Activated B cell treated with CpG ODN at 0.5 μM for 24 hours (primary cell): ENCODE measurements at regions not wholly inside any gene's neighbourhood (a gene's known extent, or its start where the extent isn't known, plus 50 kb on each side); places are given as distances from the start of the nearest gene placed in this dataset.

Experiments used
- ATAC-seq: fragments of 200-7000 bp; cut with Tn5 transposase; one replicate; pipeline ENCODE4 v1.10.0; 2021; ENCODE audit warnings: low read depth, mild to moderate bottlenecking, moderate library complexity
- CTCF ChIA-PET: fragments of 350-600 bp; sonication (Branson Sonifier 250); formaldehyde crosslinking; loops from one replicate; lab custom pipeline; 2021; ENCODE audit warnings: antibody characterized with exemption; lab: Charles Lee
- POLR2A ChIA-PET: fragments of 350-600 bp; sonication (Branson Sonifier 250); formaldehyde crosslinking; loops from one replicate; lab custom pipeline; 2021; ENCODE audit warnings: antibody characterized with exemption; lab: Charles Lee
- DNase-seq: peaks from one replicate; pipeline ENCODE4 v3.0.0; 2022
- H3K27ac Mint-ChIP-seq: one replicate; pipeline ENCODE4 v1.8.0; 2020; ENCODE audit warnings: mixed read lengths
- H3K27me3 Mint-ChIP-seq: one replicate; pipeline ENCODE4 v1.8.0; 2021; ENCODE audit warnings: mixed read lengths
- H3K36me3 Mint-ChIP-seq: one replicate; pipeline ENCODE4 v1.8.0; 2021; ENCODE audit warnings: low read depth, mixed read lengths
- H3K4me1 Mint-ChIP-seq: one replicate; pipeline ENCODE4 v1.8.0; 2021; ENCODE audit warnings: mixed read lengths
- H3K4me3 Mint-ChIP-seq: one replicate; pipeline ENCODE4 v1.8.0; 2020; ENCODE audit warnings: mild to moderate bottlenecking, mixed read lengths
- H3K9me3 Mint-ChIP-seq: one replicate; pipeline ENCODE4 v1.8.0; 2020; ENCODE audit warnings: mixed read lengths
- CTCF ChIP-seq: fragments of 200-600 bp; IDR thresholded peaks from one replicate; pipeline ENCODE4 v1.8.0; 2022; ENCODE audit warnings: antibody characterized with exemption, mild to moderate bottlenecking
- intact Hi-C: fragments of 100-400 bp; cut with micrococcal nuclease; formaldehyde crosslinking; loops from one replicate; pipeline ENCODE4 v1.15.1; 2024

GRCh38 chr2:103667335-103667884 lies 905.6 kb downstream of the TMEM182 start:
- Mint-ChIP-seq H3K27ac (no peak overlapping the region), H3K36me3 (no peaks in the 10 kb centered on the region), H3K9me3 (peaks cover 2% of the 10 kb centered on the region), H3K4me3 (no peak overlapping the region), H3K4me1 (no peaks in the 10 kb centered on the region), H3K27me3 (no peaks in the 10 kb centered on the region)
- POLR2A ChIA-PET: no interaction called here
- intact Hi-C loops: no loop called here
- TF ChIP-seq CTCF: no peak
- CTCF ChIA-PET: no interaction called here
- no peak for ATAC-seq
- no peak for DNase-seq

GRCh38 chr2:103669531-103669930 lies 907.7 kb downstream of the TMEM182 start:
- H3K4me1 Mint-ChIP-seq: no peaks in the 10 kb centered on the region
- ATAC-seq (no peak), DNase-seq (no peak)
- POLR2A ChIA-PET: no interaction called here
- no peaks in the 10 kb centered on the region for H3K27me3 Mint-ChIP-seq
- H3K36me3 Mint-ChIP-seq: no peaks in the 10 kb centered on the region
- no peak overlapping the region for H3K4me3 Mint-ChIP-seq
- TF ChIP-seq CTCF: no peak
- no peak overlapping the region for H3K27ac Mint-ChIP-seq
- intact Hi-C loops: no loop called here
- no peaks in the 10 kb centered on the region for H3K9me3 Mint-ChIP-seq
- CTCF ChIA-PET: no interaction called here
